ENCODE measurements at regions not wholly inside any gene's neighbourhood (a gene's known extent, or its start where the extent isn't known, plus 50 kb on each side); places are given as distances from the start of the nearest gene placed in this dataset.
"Not testable (repeated sequence)": the region's sequence is repeated elsewhere in the genome, so short reads cannot be mapped to it uniquely, and the experiment has no call there.

GRCh38 chr11:57917632-57918031 lies 106.0 kb upstream of the OR9Q1 start:
- DNase-seq (ENCODE audit: low read depth in 2 of 2) = no peak

- DNase-seq (ENCODE audit: low read depth in 2 of 2) = no peak
These were observed 102.7 kb upstream of the OR9Q1 start for GRCh38 chr11:57920971-57921370.

DNA sequence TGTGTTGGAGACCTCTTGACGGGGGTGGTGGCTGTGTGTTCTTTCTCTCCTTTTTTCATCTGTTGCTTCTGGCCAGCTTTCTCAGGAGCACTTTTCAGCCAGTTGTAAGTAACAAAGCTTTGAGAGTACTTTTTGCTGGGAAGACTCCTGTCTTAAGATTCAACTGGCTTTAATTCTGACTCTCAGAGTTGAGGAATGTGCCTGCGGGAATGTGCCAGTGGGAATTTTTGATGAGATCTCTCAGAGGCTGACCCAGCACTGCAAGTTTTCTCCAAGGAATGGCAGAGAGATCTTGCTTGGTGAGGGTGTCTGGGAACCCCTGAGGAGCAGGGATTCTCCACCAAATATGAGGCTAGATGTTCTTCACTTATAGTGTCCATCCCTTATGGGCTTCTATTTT lies 91.6 kb upstream of the OR9Q1 start:
- no peak for DNase-seq (ENCODE audit: low read depth in 2 of 2)

GRCh38 chr11:57935402-57936049 lies 88.2 kb upstream of the OR9Q1 start:
- DNase-seq (ENCODE audit: low read depth in 2 of 2) = no peak

DNA sequence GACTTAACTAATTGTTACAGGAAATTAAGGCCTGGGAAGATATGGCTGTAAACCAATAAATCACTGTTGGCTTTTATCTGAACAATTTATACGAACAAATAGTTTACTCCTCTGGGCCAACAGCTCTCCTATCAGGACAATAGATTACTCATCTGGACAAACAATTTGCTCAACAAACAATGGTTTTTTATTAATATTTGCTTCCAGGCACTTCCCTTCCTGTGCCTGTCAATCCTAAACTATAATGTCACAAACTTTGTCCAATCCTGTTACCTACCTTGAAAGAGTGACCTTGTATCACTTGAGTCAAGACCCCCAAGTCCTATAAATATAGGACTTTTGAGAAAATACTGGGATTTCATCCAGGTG lies 87.6 kb upstream of the OR9Q1 start:
- DNase-seq (ENCODE audit: low read depth in 2 of 2) = no peak

- no peak for DNase-seq (ENCODE audit: low read depth in 2 of 2)
These were observed 86.2 kb upstream of the OR9Q1 start for GRCh38 chr11:57937431-57937830.

DNA sequence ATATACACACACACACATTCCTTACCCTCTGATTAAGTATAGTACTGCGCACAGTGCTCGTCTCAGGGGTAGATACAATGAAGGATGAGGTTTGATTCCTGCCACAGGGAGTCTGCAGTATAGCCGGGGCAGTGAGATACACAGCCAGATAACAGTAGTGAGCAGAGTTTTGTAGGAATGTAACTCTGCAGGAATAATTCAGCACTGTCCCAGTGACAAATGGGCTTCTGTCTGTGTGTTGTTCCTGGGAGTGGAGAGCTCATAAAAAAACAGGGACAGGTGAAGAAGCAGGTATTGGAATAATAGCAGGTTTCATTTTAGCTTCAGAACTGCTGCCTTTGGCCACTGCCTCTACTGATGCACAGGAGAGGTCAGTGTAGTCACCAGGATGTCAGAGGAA lies 85.3 kb upstream of the OR9Q1 start:
- no peak for DNase-seq (ENCODE audit: low read depth in 2 of 2)

GRCh38 chr11:57940044-57940756 lies 83.5 kb upstream of the OR9Q1 start:
- DNase-seq (ENCODE audit: low read depth in 2 of 2) = no peak

DNA sequence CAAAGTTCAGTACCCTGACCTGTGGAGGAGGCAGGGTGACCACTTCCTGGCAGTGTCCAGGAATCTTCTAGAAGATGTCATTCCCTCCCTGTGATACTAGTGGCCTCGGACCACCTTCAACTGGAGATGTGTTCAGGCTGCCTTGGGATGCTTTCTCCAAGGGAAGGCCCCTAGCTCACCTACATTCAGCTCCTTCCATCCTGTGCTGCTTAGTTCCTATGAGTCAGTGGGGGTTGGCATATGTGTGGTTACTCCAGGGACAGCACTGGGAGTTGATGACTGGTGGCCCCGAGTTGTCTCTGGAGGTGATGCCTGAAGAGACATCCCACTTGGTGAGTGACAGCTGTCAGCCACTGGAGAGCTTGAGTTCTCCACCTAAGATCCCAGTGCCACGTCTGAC lies 81.8 kb upstream of the OR9Q1 start:
- no peak for DNase-seq (ENCODE audit: low read depth in 2 of 2)

GRCh38 chr11:57942808-57943207 lies 80.9 kb upstream of the OR9Q1 start:
- no peak for DNase-seq (ENCODE audit: low read depth in 2 of 2)

- not testable (repeated sequence) for DNase-seq (ENCODE audit: low read depth in 2 of 2)
These were observed 79.9 kb upstream of the OR9Q1 start for GRCh38 chr11:57943766-57944165.

GRCh38 chr11:57946628-57947027 lies 77.1 kb upstream of the OR9Q1 start:
- DNase-seq (ENCODE audit: low read depth in 2 of 2) = no peak

GRCh38 chr11:57964660-57965059 lies 59.0 kb upstream of the OR9Q1 start:
- no peak for DNase-seq (ENCODE audit: low read depth in 2 of 2)

DNA sequence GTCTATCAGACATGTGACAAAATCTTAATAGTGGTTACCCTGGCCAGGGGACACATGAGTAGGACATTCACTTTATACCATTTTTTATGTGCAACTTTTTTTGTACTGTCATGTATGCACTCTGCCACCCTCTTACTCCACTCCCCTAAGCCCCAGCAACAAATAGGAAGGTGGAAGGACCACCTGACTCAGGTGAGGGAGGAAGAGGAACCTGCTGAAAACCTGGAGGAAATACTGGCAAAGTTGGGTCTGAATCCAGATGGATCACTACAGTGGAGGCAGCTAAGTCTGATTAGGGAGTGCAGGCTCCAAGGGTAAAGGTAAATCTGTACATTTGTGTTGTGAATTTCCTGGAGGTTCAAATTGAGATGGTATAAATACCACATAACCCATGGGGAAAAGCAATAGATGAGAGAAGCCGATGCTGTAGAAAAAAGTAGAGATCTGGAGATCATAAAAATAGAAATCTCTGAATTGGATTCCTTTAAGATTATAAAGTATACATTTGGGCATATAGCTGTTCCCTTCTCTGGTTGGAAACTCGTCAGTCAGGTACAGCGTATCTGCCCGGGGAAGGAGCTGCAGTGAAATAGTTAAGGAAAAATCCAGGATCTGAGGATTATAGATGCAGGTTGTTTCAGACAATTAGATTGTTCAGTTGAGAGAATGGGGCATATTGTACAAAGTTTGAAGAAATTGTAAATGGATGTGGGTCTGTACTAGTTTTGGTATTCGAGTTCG lies 52.2 kb upstream of the OR9Q1 start:
- DNase-seq (ENCODE audit: low read depth in 2 of 2) = no peak

DNA sequence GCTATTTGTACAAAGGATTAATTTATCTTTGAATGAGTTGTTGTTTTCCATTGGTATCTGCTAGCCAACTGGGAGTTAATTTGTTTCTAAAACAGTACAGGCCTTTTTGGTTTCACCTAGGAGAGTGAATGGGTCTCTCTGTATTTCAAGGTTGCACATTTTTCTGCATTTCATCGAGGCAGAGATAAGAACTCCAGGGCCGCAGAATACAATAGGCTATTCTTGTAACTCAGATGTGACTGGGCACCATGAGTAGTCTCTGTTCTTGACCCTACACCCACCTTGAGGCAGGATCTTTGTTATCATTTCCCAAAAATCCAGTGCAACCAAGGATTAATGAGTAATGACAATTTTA lies 51.7 kb upstream of the OR9Q1 start:
- DNase-seq (ENCODE audit: low read depth in 2 of 2) = no peak

Measured in stimulated activated CD8-positive, alpha-beta memory T cell treated with anti-CD3 and anti-CD28 coated beads, Interleukin-15, amount 100 ng/mL, for 4 hours (primary cell).